PC-9 (cell line): ENCODE measurements at regions not wholly inside any gene's neighbourhood (a gene's known extent, or its start where the extent isn't known, plus 50 kb on each side); places are given as distances from the start of the nearest gene placed in this dataset.

Experiments used
- CTCF ChIP-seq: fragments of 200-600 bp; sonication (generic); conservative IDR thresholded peaks from 2 replicates; pipeline ENCODE4 v1.6.1; 2017; ENCODE audit warnings: mixed run types, antibody characterized with exemption, mild to moderate bottlenecking, moderate library complexity
- EZH2 ChIP-seq: fragments of 200-600 bp; sonication (generic); IDR thresholded peaks from 2 replicates; pipeline ENCODE4 v1.8.0; 2017; ENCODE audit warnings: antibody characterized with exemption, low read depth

- TF ChIP-seq CTCF = no peak
- TF ChIP-seq EZH2 = no peak
Measured at GRCh38 chr7:89926194-89926593, 228.1 kb upstream of the STEAP1 start.
